HL-60 (cell line): ENCODE measurements at regions not wholly inside any gene's neighbourhood (a gene's known extent, or its start where the extent isn't known, plus 50 kb on each side); places are given as distances from the start of the nearest gene placed in this dataset.
"Not testable (repeated sequence)": the region's sequence is repeated elsewhere in the genome, so short reads cannot be mapped to it uniquely, and the experiment has no call there.

Source experiments
- GABPA ChIP-seq: IDR thresholded peaks from 2 replicates; pipeline ENCODE4 v1.6.1; 2012; ENCODE audit warnings: low read depth
- SPI1 ChIP-seq: IDR thresholded peaks from 2 replicates; pipeline ENCODE4 v1.6.1; 2012; ENCODE audit warnings: low read depth, mild to moderate bottlenecking, borderline replicate concordance
- TF ChIP-seq, protein P1 (sequence below): IDR thresholded peaks from one replicate; pipeline ENCODE4 v1.5.1; 2011; ENCODE audit warnings: low read length, control low read depth, inconsistent platforms; ENCODE audit not compliant: insufficient read depth

DNA sequence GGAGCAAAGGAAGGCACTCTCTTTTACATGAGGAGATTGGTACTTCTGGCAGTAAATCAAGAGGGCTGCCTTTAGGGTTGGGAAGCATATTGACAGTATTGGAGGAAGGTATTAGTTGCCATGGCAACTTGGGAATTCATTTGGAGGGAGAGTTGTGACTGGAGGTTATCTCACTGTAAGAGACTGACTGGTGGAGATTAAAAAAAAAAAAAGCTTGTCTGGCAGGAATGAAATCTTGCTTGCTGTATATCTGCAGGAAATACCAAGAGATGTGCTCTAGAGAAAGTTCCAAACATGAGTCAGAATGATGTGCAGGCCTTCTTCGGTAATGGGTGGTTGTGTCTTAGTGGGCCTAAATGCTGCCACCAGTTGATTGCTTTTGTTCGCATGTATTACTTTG, 59.1 kb downstream of the SRGAP2 start:
- TF ChIP-seq SPI1, GABPA: not testable (repeated sequence)
- TF ChIP-seq, protein P1, sequence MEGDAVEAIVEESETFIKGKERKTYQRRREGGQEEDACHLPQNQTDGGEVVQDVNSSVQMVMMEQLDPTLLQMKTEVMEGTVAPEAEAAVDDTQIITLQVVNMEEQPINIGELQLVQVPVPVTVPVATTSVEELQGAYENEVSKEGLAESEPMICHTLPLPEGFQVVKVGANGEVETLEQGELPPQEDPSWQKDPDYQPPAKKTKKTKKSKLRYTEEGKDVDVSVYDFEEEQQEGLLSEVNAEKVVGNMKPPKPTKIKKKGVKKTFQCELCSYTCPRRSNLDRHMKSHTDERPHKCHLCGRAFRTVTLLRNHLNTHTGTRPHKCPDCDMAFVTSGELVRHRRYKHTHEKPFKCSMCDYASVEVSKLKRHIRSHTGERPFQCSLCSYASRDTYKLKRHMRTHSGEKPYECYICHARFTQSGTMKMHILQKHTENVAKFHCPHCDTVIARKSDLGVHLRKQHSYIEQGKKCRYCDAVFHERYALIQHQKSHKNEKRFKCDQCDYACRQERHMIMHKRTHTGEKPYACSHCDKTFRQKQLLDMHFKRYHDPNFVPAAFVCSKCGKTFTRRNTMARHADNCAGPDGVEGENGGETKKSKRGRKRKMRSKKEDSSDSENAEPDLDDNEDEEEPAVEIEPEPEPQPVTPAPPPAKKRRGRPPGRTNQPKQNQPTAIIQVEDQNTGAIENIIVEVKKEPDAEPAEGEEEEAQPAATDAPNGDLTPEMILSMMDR, result not testable (repeated sequence)
